ENCODE measurements at regions not wholly inside any gene's neighbourhood (a gene's known extent, or its start where the extent isn't known, plus 50 kb on each side); places are given as distances from the start of the nearest gene placed in this dataset.
"Not testable (repeated sequence)": the region's sequence is repeated elsewhere in the genome, so short reads cannot be mapped to it uniquely, and the experiment has no call there.

- FAIRE-seq (no peak), DNase-seq (ENCODE audit: insufficient read length, low spot score) (no peak)
- TF ChIP-seq POLR2AphosphoS5 (IDR thresholded peaks at IDR 0.05; ENCODE audit: low read depth, low read length) (no peak), POLR2A (IDR thresholded peaks at IDR 0.05; ENCODE audit: low read depth, low read length) (no peak), PAX5 (IDR thresholded peaks at IDR 0.05; ENCODE audit: insufficient read depth, low read length, severe bottlenecking) (no peak), TAF1 (IDR thresholded peaks at IDR 0.05; ENCODE audit: low read depth, low read length) (no peak), SPI1 (IDR thresholded peaks at IDR 0.05; ENCODE audit: low read depth, low read length) (no peak), POU2F2 (IDR thresholded peaks at IDR 0.05; ENCODE audit: low read depth, low read length) (no peak)
Measured at GRCh38 chr3:82132210-82133069, 371.0 kb upstream of the GBE1 start.

- DNase-seq (ENCODE audit: insufficient read length, low spot score) (no peak), FAIRE-seq (no peak)
Measured at GRCh38 chr3:82130046-82130445, 368.6 kb upstream of the GBE1 start.

GRCh38 chr3:82129221-82129801 lies 367.9 kb upstream of the GBE1 start:
- FAIRE-seq (no peak), DNase-seq (ENCODE audit: insufficient read length, low spot score) (no peak)
- no peak for TF ChIP-seq TAF1 (IDR thresholded peaks at IDR 0.05; ENCODE audit: low read depth, low read length)
- TF ChIP-seq POLR2A (IDR thresholded peaks at IDR 0.05; ENCODE audit: low read depth, low read length) = no peak
- no peak for TF ChIP-seq PAX5 (IDR thresholded peaks at IDR 0.05; ENCODE audit: insufficient read depth, low read length, severe bottlenecking)

More at GRCh38 chr3:82130046-82130445, 368.6 kb upstream of the GBE1 start:
- TF ChIP-seq SPI1 (IDR thresholded peaks at IDR 0.05; ENCODE audit: low read depth, low read length) (peak; percentile 35; the same call in 1 of the 2 replicates), POU2F2 (IDR thresholded peaks at IDR 0.05; ENCODE audit: low read depth, low read length) (no peak)

- no peak for TF ChIP-seq POU2F2 (IDR thresholded peaks at IDR 0.05; ENCODE audit: low read depth, low read length)
- no peak for TF ChIP-seq TAF1 (IDR thresholded peaks at IDR 0.05; ENCODE audit: low read depth, low read length)
- TF ChIP-seq PAX5 (IDR thresholded peaks at IDR 0.05; ENCODE audit: insufficient read depth, low read length, severe bottlenecking) = no peak
- no peak for TF ChIP-seq SPI1 (IDR thresholded peaks at IDR 0.05; ENCODE audit: low read depth, low read length)
- TF ChIP-seq POLR2A (IDR thresholded peaks at IDR 0.05; ENCODE audit: low read depth, low read length) = no peak
- TF ChIP-seq POLR2AphosphoS5 (IDR thresholded peaks at IDR 0.05; ENCODE audit: low read depth, low read length) = no peak
- FAIRE-seq (no peak), DNase-seq (ENCODE audit: insufficient read length, low spot score) (no peak)
Measured at GRCh38 chr3:82128271-82128670, 366.8 kb upstream of the GBE1 start.

GRCh38 chr3:82122554-82123345 lies 361.3 kb upstream of the GBE1 start:
- FAIRE-seq = no peak
- DNase-seq (ENCODE audit: insufficient read length, low spot score) = no peak
- TF ChIP-seq POLR2AphosphoS5 (IDR thresholded peaks at IDR 0.05; ENCODE audit: low read depth, low read length) (no peak), POLR2A (IDR thresholded peaks at IDR 0.05; ENCODE audit: low read depth, low read length) (no peak), PAX5 (IDR thresholded peaks at IDR 0.05; ENCODE audit: insufficient read depth, low read length, severe bottlenecking) (no peak)

- FAIRE-seq = no peak
- DNase-seq (ENCODE audit: insufficient read length, low spot score) = no peak
- no peak for TF ChIP-seq PAX5 (IDR thresholded peaks at IDR 0.05; ENCODE audit: insufficient read depth, low read length, severe bottlenecking)
- TF ChIP-seq POLR2A (IDR thresholded peaks at IDR 0.05; ENCODE audit: low read depth, low read length) = no peak
- TF ChIP-seq TAF1 (IDR thresholded peaks at IDR 0.05; ENCODE audit: low read depth, low read length) = no peak
- no peak for TF ChIP-seq POLR2AphosphoS5 (IDR thresholded peaks at IDR 0.05; ENCODE audit: low read depth, low read length)
- TF ChIP-seq POU2F2 (IDR thresholded peaks at IDR 0.05; ENCODE audit: low read depth, low read length) = no peak
- no peak for TF ChIP-seq SPI1 (IDR thresholded peaks at IDR 0.05; ENCODE audit: low read depth, low read length)
Measured at GRCh38 chr3:82114589-82114988, 353.1 kb upstream of the GBE1 start.

GRCh38 chr3:82110721-82111120 lies 349.3 kb upstream of the GBE1 start:
- DNase-seq (ENCODE audit: insufficient read length, low spot score); FAIRE-seq: not testable (repeated sequence)

- DNase-seq (ENCODE audit: insufficient read length, low spot score) (no peak), FAIRE-seq (no peak)
- TF ChIP-seq TAF1 (IDR thresholded peaks at IDR 0.05; ENCODE audit: low read depth, low read length) = no peak
Measured at GRCh38 chr3:82103241-82103640, 341.8 kb upstream of the GBE1 start.

- TF ChIP-seq SPI1 (IDR thresholded peaks at IDR 0.05; ENCODE audit: low read depth, low read length) = no peak
- no peak for TF ChIP-seq PAX5 (IDR thresholded peaks at IDR 0.05; ENCODE audit: insufficient read depth, low read length, severe bottlenecking)
- no peak for TF ChIP-seq POLR2A (IDR thresholded peaks at IDR 0.05; ENCODE audit: low read depth, low read length)
- TF ChIP-seq POLR2AphosphoS5 (IDR thresholded peaks at IDR 0.05; ENCODE audit: low read depth, low read length) = no peak
- TF ChIP-seq POU2F2 (IDR thresholded peaks at IDR 0.05; ENCODE audit: low read depth, low read length) = no peak
- TF ChIP-seq TAF1 (IDR thresholded peaks at IDR 0.05; ENCODE audit: low read depth, low read length) = no peak
- FAIRE-seq = no peak
- DNase-seq (ENCODE audit: insufficient read length, low spot score) = no peak
Measured at GRCh38 chr3:82100378-82100777, 338.9 kb upstream of the GBE1 start.

- FAIRE-seq (no peak), DNase-seq (ENCODE audit: insufficient read length, low spot score) (no peak)
- TF ChIP-seq POU2F2 (IDR thresholded peaks at IDR 0.05; ENCODE audit: low read depth, low read length) (no peak), PAX5 (IDR thresholded peaks at IDR 0.05; ENCODE audit: insufficient read depth, low read length, severe bottlenecking) (no peak), TAF1 (IDR thresholded peaks at IDR 0.05; ENCODE audit: low read depth, low read length) (no peak), POLR2A (IDR thresholded peaks at IDR 0.05; ENCODE audit: low read depth, low read length) (no peak), POLR2AphosphoS5 (IDR thresholded peaks at IDR 0.05; ENCODE audit: low read depth, low read length) (no peak), SPI1 (IDR thresholded peaks at IDR 0.05; ENCODE audit: low read depth, low read length) (no peak)
Measured at GRCh38 chr3:82093641-82094040, 332.2 kb upstream of the GBE1 start.

All from GM12891 (cell line).